ENCODE measurements at regions not wholly inside any gene's neighbourhood (a gene's known extent, or its start where the extent isn't known, plus 50 kb on each side); places are given as distances from the start of the nearest gene placed in this dataset.
A peak's percentile ranks its signal among the peaks of the same experiment; 100 is the strongest.

DNA sequence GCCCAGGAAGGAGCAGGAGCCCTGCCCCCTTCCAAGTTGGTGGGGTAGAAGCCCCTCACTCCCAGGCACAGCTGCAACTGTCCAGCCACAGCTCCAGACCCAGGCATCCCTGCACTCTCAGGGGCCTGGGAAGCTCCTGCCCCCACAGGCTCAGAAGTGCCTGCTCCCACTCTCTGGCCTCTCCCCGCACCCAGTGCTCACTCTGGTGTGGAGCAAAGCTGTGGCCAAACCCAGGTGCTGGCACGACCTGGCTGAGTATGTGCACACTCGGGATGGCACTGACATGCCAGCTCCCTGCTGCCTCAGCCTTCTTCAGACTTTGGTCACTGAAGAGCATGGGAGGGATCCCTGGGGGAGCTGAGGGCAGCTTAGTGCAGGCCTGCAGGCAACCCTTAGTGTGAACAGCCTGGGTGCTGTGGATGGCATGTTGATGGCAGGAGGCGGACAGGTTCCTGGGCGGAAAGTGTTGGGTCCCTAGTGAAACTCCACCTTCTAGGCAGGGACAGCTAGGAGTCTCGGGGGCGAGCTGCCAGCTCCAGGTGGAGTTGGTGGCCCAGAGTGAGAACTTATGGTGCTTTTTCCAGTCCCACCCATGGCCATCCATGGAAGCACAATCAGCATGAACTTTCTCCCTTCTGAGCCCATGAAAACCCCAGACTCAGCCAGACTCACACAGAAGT is 489.2 kb upstream of the ROBO2 start:
- intact Hi-C loops (cut with DNase I): no loop called here
- no peak for DNase-seq

DNA sequence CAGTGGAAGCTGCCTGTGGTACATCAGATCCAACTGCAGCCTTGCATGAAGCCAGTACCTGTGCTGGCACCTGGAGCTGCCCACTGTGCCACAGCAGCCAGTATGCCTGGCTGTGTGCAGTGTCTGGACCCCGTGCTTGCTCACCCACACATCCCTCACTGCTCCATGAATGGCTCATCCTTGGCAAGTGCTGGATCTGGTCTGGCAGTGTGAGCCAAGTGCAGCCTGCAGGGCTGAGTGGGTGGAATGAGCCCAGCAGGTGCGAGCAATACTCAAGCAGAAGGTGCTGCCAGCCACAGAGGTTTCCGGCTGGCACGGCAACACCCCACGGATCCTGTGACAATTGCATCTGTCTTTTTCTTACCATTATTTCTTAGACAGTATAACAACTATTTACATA is 488.2 kb upstream of the ROBO2 start:
- intact Hi-C loops (cut with DNase I): no loop called here
- DNase-seq: peak in 13 of 42 donors; percentile 10 to 58 (median 21)

DNA sequence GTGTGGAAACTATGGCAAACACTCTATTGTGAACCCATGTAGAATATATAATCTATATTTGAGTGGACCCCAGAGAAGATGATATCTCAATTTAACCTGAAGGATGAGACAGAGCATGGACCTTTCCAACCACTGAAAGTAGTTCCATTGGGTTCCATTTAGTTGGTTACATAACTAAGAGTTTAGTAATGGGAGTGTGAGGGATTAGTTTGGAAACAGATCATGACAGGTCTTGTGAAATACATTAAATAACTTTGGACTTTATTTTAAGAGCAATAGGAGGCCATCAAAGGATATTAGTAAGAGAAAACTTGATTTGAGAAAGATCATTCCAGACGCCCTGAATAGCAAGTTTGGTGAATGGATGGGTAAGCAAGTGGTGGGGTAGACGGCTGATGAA is 487.2 kb upstream of the ROBO2 start:
- no peak for DNase-seq
- intact Hi-C loops (cut with DNase I): no loop called here

DNA sequence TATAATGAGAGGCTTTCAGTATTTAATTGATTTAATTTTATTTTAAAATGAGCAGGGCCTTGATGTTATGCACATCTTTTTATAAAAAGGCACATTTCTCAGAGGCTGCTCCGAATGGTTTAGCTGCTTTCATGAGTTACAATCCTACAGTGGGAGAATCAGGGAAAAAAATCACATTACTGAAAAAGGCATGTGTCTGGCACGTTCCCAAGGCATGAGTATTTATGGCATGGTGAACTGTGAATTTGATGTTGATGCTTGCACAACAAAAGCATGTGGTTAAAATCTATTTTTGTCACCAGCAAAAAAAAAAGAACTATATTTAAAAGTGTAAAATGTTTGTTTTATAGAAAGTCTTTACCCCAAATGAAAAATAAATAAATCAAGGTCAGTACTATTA is 485.2 kb upstream of the ROBO2 start:
- no peak for DNase-seq
- intact Hi-C loops (cut with DNase I): no loop called here

DNA sequence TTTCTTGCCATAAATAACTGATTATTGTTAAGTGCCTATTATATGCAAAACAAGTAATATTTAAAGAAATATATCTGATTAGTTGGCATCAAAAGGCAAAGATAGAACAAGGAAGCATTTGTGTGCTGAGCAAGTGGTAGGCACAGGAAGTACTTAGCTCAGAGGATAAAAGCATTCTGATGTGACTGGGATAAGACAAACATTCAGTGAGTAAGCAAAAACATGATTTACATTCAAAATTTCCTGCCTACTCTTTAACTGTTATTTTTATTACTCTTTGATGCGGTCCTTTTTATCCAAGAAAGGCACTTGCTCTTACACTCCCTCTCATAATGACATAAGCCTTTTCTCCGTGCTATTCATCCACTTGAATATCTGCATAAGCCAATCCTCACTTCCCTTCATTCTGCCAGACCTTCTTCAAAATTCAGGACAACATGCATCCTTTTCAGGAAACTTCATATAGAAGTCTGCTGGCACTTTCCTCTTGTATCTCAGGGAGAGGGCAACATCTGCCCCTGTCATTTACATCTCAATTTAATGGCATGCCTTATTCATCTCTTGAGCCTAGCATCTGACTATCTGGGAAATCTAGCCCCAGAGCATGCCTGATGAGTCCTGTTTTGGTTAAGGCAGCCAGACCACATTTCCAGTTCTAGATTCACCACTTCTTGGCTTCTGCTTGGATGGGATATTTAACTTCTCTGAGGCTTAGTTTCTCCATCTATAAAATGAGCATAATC is 478.2 kb upstream of the ROBO2 start:
- intact Hi-C loops (cut with DNase I): no loop called here
- DNase-seq: no peak

DNA sequence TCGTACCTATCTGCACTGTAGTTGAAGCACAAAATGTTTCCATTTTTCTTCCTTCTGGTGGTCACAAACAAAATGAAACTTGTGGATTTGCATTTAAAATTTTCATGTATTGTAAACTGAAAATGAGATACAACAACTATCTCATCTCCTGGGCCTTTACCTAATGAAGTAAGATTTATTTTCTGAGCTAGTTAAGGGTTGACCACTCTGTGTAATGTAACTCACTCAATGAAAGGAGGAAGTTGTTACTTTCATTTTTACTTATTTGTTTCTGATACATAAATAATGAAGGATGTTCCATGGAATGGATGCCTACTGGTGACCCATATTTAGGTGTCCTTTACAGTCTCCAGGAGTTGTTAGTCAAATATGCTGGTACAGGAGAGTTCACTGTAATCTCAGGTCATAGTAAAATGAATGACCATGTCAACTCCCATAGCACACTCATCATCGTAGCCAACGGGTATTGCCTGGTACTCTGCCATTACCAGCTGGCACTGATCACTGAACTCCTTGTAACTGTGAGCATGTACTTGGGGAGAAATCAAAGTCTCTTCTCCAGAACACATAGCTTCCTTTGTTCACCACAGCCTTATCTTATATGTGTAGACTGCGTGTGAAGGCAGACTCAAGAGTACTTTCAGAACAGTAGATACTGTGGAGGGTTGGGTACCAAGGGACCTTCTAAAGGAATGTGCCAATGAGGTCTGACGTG is 474.2 kb upstream of the ROBO2 start:
- intact Hi-C loops (cut with DNase I): no loop called here
- DNase-seq: no peak

DNA sequence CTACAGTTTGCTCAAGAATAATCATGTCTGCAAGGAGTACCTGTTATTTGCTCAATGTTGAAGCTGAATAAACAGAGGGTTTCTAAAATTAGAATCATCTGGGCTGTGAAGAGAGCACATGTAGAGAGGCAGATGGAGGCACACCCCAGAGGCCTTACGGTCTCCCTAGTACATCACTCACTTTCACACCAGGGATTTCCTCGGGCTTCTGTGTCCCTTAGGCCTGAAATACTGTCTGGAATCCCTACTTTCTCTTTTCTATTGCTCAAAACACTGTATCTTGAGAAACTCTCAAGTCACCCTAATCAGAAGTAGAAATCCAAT is 473.7 kb upstream of the ROBO2 start:
- no peak for DNase-seq
- intact Hi-C loops (cut with DNase I): no loop called here

DNA sequence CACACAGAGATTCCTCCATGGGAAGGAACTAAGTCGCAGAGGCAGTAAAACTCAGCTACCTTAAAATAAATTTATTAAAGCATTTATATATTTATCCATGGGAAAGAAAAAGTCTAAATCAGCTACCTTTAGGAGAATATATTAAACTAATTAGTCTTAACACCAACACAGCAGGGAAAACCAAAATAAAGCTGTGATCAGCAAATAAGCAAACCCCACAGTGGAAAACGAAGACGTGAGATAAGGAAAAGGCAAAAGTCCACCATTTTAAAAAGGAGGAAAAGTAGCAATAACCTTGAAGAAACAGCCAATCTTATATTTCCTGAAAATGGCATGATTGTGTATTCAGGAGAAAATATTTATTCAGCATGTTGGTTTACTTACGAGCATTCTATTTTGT is 473.0 kb upstream of the ROBO2 start:
- intact Hi-C loops (cut with DNase I): no loop called here
- DNase-seq: no peak

DNA sequence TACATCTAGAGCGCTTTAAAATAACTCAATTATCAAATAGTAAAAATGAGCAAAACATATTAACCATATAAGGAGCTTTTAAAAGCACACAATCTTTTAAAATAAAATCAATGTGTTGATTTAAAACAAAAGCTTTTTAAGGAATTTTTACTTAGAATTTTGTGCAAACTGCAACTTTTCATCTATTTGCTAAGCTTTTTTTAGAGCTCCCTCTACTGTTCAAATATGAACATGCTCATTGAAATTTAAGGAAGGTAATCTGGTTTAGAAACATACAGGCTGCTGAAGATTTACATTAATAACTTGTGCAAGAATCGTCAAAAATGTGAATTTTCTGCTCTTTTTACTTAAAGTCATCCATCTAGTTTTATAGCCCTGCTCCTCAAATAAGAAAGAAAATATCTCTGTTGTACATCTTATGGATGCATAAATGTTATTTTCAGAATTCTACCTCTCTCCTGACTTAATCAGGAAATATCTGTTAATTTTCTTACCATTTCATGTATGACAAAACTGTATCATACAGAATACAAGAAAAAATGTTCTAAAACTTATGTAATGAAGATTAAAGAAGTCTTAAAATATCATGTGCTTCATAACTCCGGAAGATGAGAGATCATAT is 469.4 kb upstream of the ROBO2 start:
- intact Hi-C loops (cut with DNase I): no loop called here
- DNase-seq: no peak

DNA sequence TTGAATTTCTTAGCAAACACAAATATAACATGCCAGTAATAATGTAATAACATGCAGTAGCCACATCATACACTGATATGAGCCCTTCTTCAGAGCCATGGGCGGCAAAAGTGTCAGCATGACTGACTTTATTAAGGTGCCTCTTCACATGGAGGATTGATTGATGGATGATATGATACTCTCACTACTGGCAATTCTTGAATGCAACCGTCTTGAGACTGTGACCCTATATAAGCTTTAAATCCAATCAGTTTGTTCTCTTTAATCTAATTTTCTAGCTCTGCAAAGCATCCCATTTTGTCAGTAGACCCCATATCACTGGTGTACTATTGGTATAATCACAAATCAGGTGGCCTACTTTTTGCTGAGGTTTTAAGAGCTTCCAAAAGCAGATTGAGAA is 463.7 kb upstream of the ROBO2 start:
- DNase-seq: no peak
- intact Hi-C loops (cut with DNase I): no loop called here

DNA sequence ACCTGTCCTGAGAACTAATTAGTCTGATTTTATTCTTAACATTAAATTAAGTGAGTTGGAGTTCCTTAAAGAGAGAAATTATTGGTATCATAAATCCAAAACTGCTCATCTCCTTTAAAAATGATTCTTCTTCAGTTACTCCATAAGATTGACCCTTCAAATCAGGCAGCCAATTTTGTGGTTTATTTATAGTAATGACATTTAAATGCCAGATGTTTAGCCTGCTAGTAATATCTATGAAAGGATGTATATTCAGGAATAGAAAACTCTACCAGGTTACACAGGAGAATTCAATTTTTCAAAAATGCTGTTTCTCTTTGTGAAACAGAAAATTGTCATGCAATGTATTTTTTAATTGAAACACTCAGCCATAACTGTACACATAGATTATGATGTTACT is 457.8 kb upstream of the ROBO2 start:
- no peak for DNase-seq
- intact Hi-C loops (cut with DNase I): no loop called here

DNA sequence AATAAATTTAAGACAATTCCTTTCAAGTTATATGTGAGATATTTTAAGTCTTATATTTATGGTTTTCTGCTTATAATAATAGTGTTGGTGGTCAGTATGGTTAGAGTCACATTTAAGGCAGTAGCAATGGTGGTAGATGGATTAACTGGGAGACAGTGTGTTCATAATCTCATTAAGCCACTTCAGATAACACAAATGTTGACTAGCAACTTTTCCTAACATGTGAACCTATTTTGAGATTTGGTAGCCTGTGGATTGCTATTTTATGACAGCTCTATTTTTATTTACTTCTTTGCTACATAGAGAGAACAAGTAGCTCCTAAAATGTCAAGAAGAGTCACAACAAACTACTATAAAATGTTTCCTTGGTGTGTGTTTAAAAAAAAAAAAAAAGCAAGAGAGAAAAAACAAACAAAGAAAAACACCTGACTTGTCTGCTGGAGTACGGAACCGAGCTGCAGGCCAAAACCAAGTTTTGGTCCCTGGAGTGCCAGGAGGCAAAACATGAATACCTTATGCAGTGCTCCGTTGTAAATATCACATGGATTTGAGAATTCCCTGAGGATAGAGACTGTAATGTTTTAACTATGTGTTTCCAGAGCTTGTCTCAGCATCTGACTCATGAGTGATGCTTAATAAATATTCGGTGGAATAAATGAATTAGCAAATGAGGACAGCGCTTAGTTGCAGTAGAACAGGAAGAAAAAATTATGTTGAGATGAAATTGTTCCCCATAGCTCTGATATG is 457.1 kb upstream of the ROBO2 start:
- DNase-seq: no peak
- intact Hi-C loops (cut with DNase I): no loop called here

DNA sequence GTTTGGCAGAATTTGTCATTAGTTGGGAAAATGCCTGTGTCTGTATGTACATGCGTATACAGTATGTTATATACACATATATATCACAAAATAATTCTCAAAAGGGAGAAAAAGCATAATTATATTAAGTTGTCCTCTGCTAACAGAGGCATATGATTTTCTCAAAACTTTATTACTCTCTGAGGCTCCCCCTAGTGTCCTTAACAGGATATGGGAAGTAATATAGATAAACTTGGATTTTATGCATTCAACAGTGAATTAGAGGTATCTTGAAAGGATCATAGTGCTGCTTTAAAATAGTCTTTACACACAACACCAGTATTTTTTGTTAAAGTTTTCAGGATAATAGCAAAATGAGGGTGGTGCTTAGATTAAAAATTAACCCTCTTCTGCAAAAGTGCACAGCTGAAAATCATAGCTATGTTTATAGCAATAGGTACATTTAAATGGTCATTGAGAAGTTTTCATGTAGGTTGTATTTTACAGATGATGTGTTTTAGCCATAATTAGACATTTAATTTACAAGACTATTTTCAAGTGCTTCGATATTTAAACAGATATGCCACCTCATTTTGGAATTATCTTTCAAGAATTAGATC is 454.0 kb upstream of the ROBO2 start:
- DNase-seq: no peak
- intact Hi-C loops (cut with DNase I): no loop called here

DNA sequence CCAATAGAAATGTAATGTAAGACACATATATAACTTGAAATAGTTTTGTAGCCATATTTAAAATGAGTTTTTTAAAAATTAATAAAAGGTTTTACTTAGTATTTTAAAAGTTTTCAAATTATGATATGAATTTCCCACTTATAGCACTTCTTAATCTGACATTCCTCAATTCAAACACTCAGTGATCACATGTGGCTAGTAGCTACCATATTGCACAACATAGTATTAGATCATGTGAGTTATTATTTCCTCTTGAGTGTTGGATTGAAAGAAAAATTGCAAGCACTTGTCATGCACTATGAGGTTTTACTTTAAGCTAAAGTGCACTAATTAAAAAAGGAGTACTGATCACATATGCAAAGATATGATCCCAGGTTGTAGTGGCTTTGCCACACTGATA is 453.4 kb upstream of the ROBO2 start:
- intact Hi-C loops (cut with DNase I): no loop called here

DNA sequence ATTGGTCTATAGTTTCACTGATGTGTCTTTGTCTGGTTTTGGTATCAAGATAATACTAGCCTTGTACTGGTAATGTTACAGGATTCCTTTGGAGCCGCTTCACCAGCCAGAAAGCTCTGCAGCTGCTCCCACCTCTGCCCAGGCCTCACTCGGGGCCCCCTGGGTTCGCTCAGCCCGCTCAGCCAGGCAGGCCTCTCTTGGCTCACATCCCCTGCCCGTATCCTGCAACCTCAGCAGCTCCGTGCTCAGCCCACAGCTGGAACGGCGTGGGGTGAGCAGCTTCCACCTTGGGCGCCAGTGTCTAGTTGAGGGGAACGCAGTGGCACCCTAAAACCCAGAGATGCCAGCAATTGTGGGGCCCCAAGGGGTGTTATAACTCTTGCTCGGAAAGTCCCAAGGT is 429.7 kb upstream of the ROBO2 start:
- no peak for DNase-seq
- intact Hi-C loops (cut with DNase I): no loop called here

More for the DNA sequence above, 453.4 kb upstream of the ROBO2 start:
- DNase-seq: no peak

DNA sequence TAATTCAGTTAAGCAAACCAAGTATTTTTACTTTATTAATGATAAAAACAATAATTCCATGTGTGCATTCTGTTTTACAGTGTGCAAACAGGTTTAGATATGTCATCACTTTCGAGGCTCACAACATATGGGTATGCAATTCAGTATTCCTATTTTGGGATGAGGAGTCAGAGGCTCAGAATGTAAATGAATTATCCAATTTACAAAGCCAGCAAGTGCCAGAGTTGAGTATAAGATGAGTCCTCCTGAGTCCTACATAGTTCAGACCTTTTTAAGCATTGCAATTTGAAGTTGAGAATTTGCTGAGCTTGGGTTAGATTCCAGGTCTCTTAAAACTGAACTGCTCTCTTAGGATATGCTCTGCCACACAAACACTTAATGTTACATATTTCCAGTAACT is 424.2 kb upstream of the ROBO2 start:
- intact Hi-C loops (cut with DNase I): no loop called here

DNA sequence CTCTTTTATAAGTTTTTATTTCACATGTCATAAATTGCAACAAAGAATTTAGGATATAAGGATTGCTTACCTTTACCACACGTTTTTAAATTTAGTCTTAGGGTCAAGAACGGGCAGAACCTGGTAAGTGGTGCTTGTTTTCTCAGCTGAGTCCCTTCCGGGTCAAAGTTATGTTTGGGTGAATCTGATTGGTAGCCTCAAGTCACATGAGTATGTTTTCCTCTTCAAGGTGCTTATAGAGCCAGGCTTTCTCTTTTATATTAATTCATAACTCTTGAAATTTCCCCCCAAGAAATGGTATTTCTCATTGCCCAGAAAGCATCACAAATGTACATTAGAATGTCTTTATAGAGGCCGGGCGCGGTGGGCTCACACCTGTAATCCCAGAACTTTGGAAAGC is 415.7 kb upstream of the ROBO2 start:
- no peak for DNase-seq
- intact Hi-C loops (cut with DNase I): no loop called here

More for the DNA sequence above, 424.2 kb upstream of the ROBO2 start:
- no peak for DNase-seq

DNA sequence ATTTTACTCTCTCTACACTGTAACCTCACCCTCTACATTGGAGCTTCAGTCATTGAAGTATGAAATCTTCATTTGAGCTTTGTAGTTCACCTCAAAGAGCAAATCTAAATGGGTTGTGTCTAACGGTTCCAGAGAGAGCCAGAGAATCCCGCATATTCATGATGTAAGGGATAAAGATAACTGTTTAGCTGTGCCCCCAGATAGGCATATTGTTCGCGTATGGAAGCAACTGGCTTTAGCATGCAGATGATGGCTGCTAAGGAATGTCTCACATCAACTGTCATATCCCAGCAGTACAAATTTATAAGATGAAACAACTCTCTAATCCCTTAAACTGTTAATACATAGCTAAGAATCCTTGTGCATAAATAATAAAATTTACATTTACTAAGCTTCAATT is 412.7 kb upstream of the ROBO2 start:
- intact Hi-C loops (cut with DNase I): no loop called here

DNA sequence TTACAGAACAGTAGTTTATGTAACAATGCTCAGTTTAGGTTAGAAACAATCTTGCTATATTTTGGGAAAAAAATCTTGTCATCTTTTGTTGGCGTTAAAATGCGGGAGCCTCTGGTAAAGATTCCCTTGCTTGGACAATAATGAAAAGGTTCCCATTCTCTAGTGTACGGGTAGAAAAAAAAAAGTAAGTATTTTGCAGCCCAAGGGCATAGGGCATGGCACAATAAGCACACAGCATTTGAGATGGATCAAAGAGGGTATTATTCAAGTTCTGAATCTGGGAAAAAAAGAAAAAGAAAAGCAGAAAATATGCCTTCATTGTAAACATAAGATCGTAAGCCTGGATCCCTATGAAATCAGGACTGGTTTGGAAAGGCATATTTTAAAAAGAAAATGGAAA is 408.6 kb upstream of the ROBO2 start:
- no peak for DNase-seq
- intact Hi-C loops (cut with DNase I): no loop called here

More for the DNA sequence above, 412.7 kb upstream of the ROBO2 start:
- no peak for DNase-seq

Measured in head of caudate nucleus (tissue), 42 donors.